Ectodermal cell (in vitro differentiated cells): ENCODE measurements at regions not wholly inside any gene's neighbourhood (a gene's known extent, or its start where the extent isn't known, plus 50 kb on each side); places are given as distances from the start of the nearest gene placed in this dataset.

ENCODE experiments used
- H3K27ac ChIP-seq: 2 replicates; pipeline ENCODE4 v1.7.0; 2013; ENCODE audit warnings: mild to moderate bottlenecking, low read depth, low read length; ENCODE audit not compliant: insufficient read depth, poor library complexity, severe bottlenecking
- H3K27me3 ChIP-seq: 2 replicates; pipeline ENCODE4 v1.7.0; 2013; ENCODE audit warnings: mild to moderate bottlenecking, low read length; ENCODE audit not compliant: insufficient read depth, control insufficient read depth, poor library complexity, severe bottlenecking
- H3K36me3 ChIP-seq: one replicate; pipeline ENCODE4 v1.7.0; 2013; ENCODE audit warnings: low read length; ENCODE audit not compliant: control insufficient read depth, insufficient read depth
- H3K4me1 ChIP-seq: one replicate; pipeline ENCODE4 v1.7.0; 2013; ENCODE audit warnings: low read length; ENCODE audit not compliant: control insufficient read depth, insufficient read depth
- H3K4me3 ChIP-seq: 2 replicates; pipeline ENCODE4 v1.7.0; 2013; ENCODE audit warnings: low read depth, low read length, control low read depth; ENCODE audit not compliant: insufficient read depth
- H3K9me3 ChIP-seq: 2 replicates; pipeline ENCODE4 v1.7.0; 2013; ENCODE audit warnings: mild to moderate bottlenecking, low read length, moderate library complexity; ENCODE audit not compliant: control insufficient read depth
- WGBS, 2 experiments: methylation state at CpG; one replicate each; pipeline ENCODE4 v1.1.7; 2013; ENCODE audit warnings: missing lambda C conversion rate in 2 of 2; 5-methylcytosine and 5-hydroxymethylcytosine counted together

GRCh38 chr7:67380858-67381257, 384.2 kb downstream of the TYW1 start:
- H3K36me3 ChIP-seq, result no peaks in the 10 kb centered on the region
- 68 to 74% methylated on average over 4 of the region's 4 CpGs for WGBS, 2 experiments
- H3K27me3 ChIP-seq, result no peaks in the 10 kb centered on the region
- H3K27ac ChIP-seq, result no peak overlapping the region
- H3K4me3 ChIP-seq, result no peak overlapping the region
- no peaks in the 10 kb centered on the region for H3K4me1 ChIP-seq
- H3K9me3 ChIP-seq, result no peaks in the 10 kb centered on the region

DNA sequence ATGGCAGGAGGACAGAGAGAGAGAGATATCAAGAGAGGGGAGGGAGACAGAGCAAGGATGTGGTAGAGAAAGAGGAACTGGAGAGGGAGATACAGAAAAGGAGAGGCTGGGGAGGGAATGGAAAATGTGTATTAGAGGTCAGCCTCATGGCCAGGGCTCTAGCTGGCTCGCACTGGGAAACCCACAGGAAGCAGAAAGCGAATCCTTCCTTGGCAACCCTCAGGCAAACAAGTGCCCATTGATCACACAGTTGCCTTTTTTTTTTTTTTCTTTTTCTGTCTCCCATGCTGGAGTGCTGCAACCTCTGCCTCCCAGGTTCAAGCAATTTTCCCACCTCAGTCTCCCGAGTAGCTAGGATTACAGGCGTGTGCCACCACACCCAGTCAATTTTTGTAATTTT, 391.2 kb downstream of the TYW1 start:
- H3K4me3 ChIP-seq, result no peak overlapping the region
- H3K36me3 ChIP-seq, result no peaks in the 10 kb centered on the region
- WGBS, 2 experiments, result 87 to 89% methylated on average over 4 of the region's 4 CpGs
- H3K27ac ChIP-seq, result no peak overlapping the region
- no peaks in the 10 kb centered on the region for H3K27me3 ChIP-seq
- H3K4me1 ChIP-seq, result no peaks in the 10 kb centered on the region
- H3K9me3 ChIP-seq, result no peaks in the 10 kb centered on the region

DNA sequence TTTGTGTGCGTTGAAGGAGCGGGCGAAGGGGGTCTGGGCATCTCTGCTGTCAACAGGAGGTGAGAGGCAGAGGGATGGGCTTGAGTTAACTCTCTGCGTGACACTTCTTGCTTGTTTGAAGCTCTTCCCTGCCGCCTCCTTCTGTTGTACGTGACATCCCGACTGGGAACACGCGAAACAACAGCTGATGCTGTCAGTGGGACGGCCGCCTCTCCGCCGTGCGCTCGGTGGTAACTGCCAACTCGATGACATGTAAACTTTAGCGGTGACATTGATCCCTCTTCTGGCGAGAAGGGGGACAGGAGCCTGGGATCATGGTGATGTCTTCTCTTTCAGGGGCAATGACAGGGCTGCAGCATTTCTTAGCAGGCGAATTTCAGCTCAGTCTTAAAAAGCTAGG, 394.5 kb downstream of the TYW1 start:
- no peak overlapping the region for H3K27ac ChIP-seq
- H3K27me3 ChIP-seq, result no peaks in the 10 kb centered on the region
- H3K4me1 ChIP-seq, result no peaks in the 10 kb centered on the region
- no peaks in the 10 kb centered on the region for H3K9me3 ChIP-seq
- no peak overlapping the region for H3K4me3 ChIP-seq
- no peaks in the 10 kb centered on the region for H3K36me3 ChIP-seq
- 83 to 86% methylated on average over 19 of the region's 19 CpGs for WGBS, 2 experiments

DNA sequence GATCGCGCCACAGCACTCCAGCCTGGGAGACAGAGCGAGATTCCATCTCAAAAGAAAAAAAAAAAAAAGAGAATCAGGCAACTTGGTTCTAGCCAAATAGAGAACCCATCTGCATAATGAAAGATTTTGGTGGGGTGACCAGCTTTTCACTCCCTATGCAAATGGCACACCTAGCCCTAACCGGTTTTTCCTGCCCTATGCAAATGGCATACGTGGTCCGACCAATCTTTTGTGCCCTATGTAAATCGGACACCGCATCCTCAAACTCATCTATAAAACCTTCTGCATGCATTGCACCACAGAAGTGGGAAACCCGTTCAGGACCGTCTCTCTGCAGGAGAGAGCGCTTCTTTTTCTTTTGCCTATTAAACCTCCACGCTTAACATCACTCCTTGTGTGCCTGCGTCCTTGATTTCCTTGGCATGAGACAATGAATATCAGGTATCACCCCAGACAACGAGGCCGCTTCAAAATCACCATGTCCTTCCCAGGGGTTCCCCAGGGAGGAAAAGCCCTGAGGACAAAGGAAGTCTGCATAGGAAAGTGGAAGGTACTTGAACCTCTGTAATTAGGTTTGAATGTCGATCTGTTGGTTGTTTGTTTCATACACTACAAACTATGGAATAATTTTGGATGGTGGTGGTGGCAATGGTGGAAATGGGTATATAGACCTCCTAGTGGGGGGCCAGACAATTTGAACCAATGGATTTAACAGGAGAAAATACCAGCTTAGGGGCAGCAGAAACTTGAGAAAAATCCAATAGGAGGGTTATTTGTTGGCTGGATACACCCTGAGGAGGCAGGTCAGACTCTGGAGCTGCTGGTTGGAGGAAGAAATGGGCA, 396.2 kb downstream of the TYW1 start:
- no peaks in the 10 kb centered on the region for H3K9me3 ChIP-seq
- H3K4me1 ChIP-seq, result no peaks in the 10 kb centered on the region
- H3K4me3 ChIP-seq, result no peak overlapping the region
- no peak overlapping the region for H3K27ac ChIP-seq
- WGBS, 2 experiments, result 68 to 72% methylated on average over 16 of the region's 16 CpGs
- no peaks in the 10 kb centered on the region for H3K27me3 ChIP-seq
- no peaks in the 10 kb centered on the region for H3K36me3 ChIP-seq

- Histone ChIP-seq H3K36me3 (no peaks in the 10 kb centered on the region), H3K4me1 (no peaks in the 10 kb centered on the region), H3K9me3 (no peaks in the 10 kb centered on the region), H3K4me3 (no peak overlapping the region), H3K27me3 (no peaks in the 10 kb centered on the region), H3K27ac (no peak overlapping the region)
- WGBS, 2 experiments, result 90 to 92% methylated on average over 1 of the region's 1 CpG
These were observed 397.3 kb downstream of the TYW1 start for GRCh38 chr7:67393903-67394302.

GRCh38 chr7:67398916-67399315, 402.3 kb downstream of the TYW1 start:
- Histone ChIP-seq H3K4me1 (no peaks in the 10 kb centered on the region), H3K27me3 (no peaks in the 10 kb centered on the region), H3K27ac (no peak overlapping the region), H3K9me3 (no peaks in the 10 kb centered on the region), H3K36me3 (no peaks in the 10 kb centered on the region), H3K4me3 (no peak overlapping the region)
- WGBS, 2 experiments, result 91% methylated on average over 7 of the region's 7 CpGs

DNA sequence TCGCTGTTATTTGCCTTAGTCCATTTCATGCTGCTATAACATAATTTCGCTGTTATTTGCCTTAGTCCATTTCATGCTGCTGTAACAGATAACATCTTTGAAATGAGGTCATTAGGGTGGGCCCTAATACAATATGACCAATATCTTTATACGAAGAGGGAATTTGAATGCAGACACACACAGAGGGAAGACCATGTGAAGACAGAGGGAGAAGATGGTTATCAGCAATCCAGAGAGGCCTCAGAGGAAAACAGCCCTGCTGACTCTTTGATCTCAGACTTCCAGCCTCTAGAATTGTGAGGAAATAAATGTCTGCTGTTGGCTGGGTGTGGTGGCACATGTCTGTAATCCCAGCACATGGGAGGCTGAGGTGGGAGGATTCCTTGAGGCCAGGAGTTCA, 404.9 kb downstream of the TYW1 start:
- Histone ChIP-seq H3K36me3 (no peaks in the 10 kb centered on the region), H3K9me3 (no peaks in the 10 kb centered on the region), H3K27me3 (no peaks in the 10 kb centered on the region), H3K4me3 (no peak overlapping the region), H3K27ac (no peak overlapping the region), H3K4me1 (no peaks in the 10 kb centered on the region)
- 93 to 95% methylated on average over 3 of the region's 3 CpGs for whole genome bisulfite sequencing, 2 experiments

- H3K4me1 ChIP-seq, result no peaks in the 10 kb centered on the region
- no peaks in the 10 kb centered on the region for H3K27me3 ChIP-seq
- no peaks in the 10 kb centered on the region for H3K36me3 ChIP-seq
- 92 to 97% methylated on average over 4 of the region's 4 CpGs for WGBS, 2 experiments
- H3K9me3 ChIP-seq, result no peaks in the 10 kb centered on the region
- H3K27ac ChIP-seq, result no peak overlapping the region
- H3K4me3 ChIP-seq, result no peak overlapping the region
These were observed 405.6 kb downstream of the TYW1 start for GRCh38 chr7:67402280-67402679.

- WGBS, 2 experiments, result 75 to 85% methylated on average over 1 of the region's 1 CpG
- H3K27me3 ChIP-seq, result no peaks in the 10 kb centered on the region
- no peaks in the 10 kb centered on the region for H3K4me1 ChIP-seq
- H3K4me3 ChIP-seq, result no peak overlapping the region
- H3K9me3 ChIP-seq, result no peaks in the 10 kb centered on the region
- no peak overlapping the region for H3K27ac ChIP-seq
- H3K36me3 ChIP-seq, result no peaks in the 10 kb centered on the region
These were observed 410.3 kb downstream of the TYW1 start for GRCh38 chr7:67406976-67407375.

GRCh38 chr7:67407392-67408071, 410.9 kb downstream of the TYW1 start:
- 91 to 92% methylated on average over 9 of the region's 9 CpGs for WGBS, 2 experiments
- Histone ChIP-seq H3K4me1 (no peaks in the 10 kb centered on the region), H3K9me3 (no peaks in the 10 kb centered on the region), H3K27ac (no peak overlapping the region), H3K27me3 (no peaks in the 10 kb centered on the region), H3K36me3 (no peaks in the 10 kb centered on the region), H3K4me3 (no peak overlapping the region)
